Large intestine (tissue), 3 donors: ENCODE measurements at regions not wholly inside any gene's neighbourhood (a gene's known extent, or its start where the extent isn't known, plus 50 kb on each side); places are given as distances from the start of the nearest gene placed in this dataset.
A peak's percentile ranks its signal among the peaks of the same experiment; 100 is the strongest.

ENCODE experiments used
- DNase-seq, 2 donors: peaks; one replicate each; pipeline versions ENCODE4 v3.0.0 to v3.0.0-alpha.2; 2013
- H3K27ac ChIP-seq: one replicate; pipeline ENCODE4 v1.5.1; 2013; ENCODE audit warnings: low read length
- H3K27me3 ChIP-seq: 2 replicates; pipeline ENCODE4 v1.6.1; 2013; ENCODE audit warnings: low read length; ENCODE audit not compliant: control insufficient read depth, insufficient read depth
- H3K36me3 ChIP-seq: 2 replicates; pipeline ENCODE4 v1.6.1; 2013; ENCODE audit warnings: low read length; ENCODE audit not compliant: control insufficient read depth, insufficient read depth
- H3K4me1 ChIP-seq: one replicate; pipeline ENCODE4 v1.6.1; 2013; ENCODE audit warnings: low read length; ENCODE audit not compliant: control insufficient read depth, insufficient read depth
- H3K4me3 ChIP-seq: one replicate; pipeline ENCODE4 v1.5.1; 2013; ENCODE audit warnings: low read length
- H3K9me3 ChIP-seq: one replicate; pipeline ENCODE4 v1.6.1; 2013; ENCODE audit warnings: mild to moderate bottlenecking, low read depth, low read length, moderate library complexity; ENCODE audit not compliant: control insufficient read depth
- WGBS: methylation state at CpG from one replicate; pipeline ENCODE4 v1.1.5; 2013; ENCODE audit warnings: low lambda C conversion rate; ENCODE audit not compliant: insufficient coverage; 5-methylcytosine and 5-hydroxymethylcytosine counted together

GRCh38 chr17:77436481-77436880 lies 295.7 kb downstream of the SEC14L1 start:
- H3K36me3 ChIP-seq, result peaks cover 37% of the 10 kb centered on the region
- no CpG with 5 or more reads among the region's 11 CpGs for WGBS
- no peak overlapping the region for H3K4me3 ChIP-seq
- peak overlapping the region; percentile 25 for H3K27ac ChIP-seq
- H3K4me1 ChIP-seq, result peaks cover 82% of the 10 kb centered on the region
- no peaks in the 10 kb centered on the region for H3K9me3 ChIP-seq
- H3K27me3 ChIP-seq, result no peaks in the 10 kb centered on the region
- DNase-seq, result no peak

GRCh38 chr17:77437017-77437416 lies 296.2 kb downstream of the SEC14L1 start:
- DNase-seq, result peak in 1 of 2 donors; percentile 61
- H3K4me1 ChIP-seq, result peaks cover 85% of the 10 kb centered on the region
- H3K27me3 ChIP-seq, result no peaks in the 10 kb centered on the region
- H3K36me3 ChIP-seq, result peaks cover 35% of the 10 kb centered on the region
- no peaks in the 10 kb centered on the region for H3K9me3 ChIP-seq
- WGBS, result no CpG with 5 or more reads among the region's 10 CpGs
- H3K4me3 ChIP-seq, result no peak overlapping the region
- no peak overlapping the region for H3K27ac ChIP-seq

- WGBS, result no CpG with 5 or more reads among the region's 12 CpGs
- no peaks in the 10 kb centered on the region for H3K27me3 ChIP-seq
- peaks cover 29% of the 10 kb centered on the region for H3K36me3 ChIP-seq
- H3K4me3 ChIP-seq, result no peak overlapping the region
- H3K4me1 ChIP-seq, result peaks cover 85% of the 10 kb centered on the region
- no peak overlapping the region for H3K27ac ChIP-seq
- no peaks in the 10 kb centered on the region for H3K9me3 ChIP-seq
- no peak for DNase-seq
Measured at GRCh38 chr17:77437747-77438146, 297.0 kb downstream of the SEC14L1 start.

GRCh38 chr17:77438241-77439188 lies 297.7 kb downstream of the SEC14L1 start:
- no peak overlapping the region for H3K27ac ChIP-seq
- H3K9me3 ChIP-seq, result no peaks in the 10 kb centered on the region
- DNase-seq, result no peak
- 80% methylated on average over 3 of the region's 14 CpGs for WGBS
- no peak overlapping the region for H3K4me3 ChIP-seq
- H3K36me3 ChIP-seq, result peaks cover 25% of the 10 kb centered on the region
- no peaks in the 10 kb centered on the region for H3K27me3 ChIP-seq
- H3K4me1 ChIP-seq, result peaks cover 84% of the 10 kb centered on the region

- no peak overlapping the region for H3K4me3 ChIP-seq
- H3K27me3 ChIP-seq, result no peaks in the 10 kb centered on the region
- peaks cover 21% of the 10 kb centered on the region for H3K36me3 ChIP-seq
- WGBS, result no CpG with 5 or more reads among the region's 15 CpGs
- no peaks in the 10 kb centered on the region for H3K9me3 ChIP-seq
- H3K4me1 ChIP-seq, result peaks cover 81% of the 10 kb centered on the region
- peak in 1 of 2 donors; percentile 65 for DNase-seq
- H3K27ac ChIP-seq, result peak overlapping the region; percentile 25
Measured at GRCh38 chr17:77439189-77440018, 298.6 kb downstream of the SEC14L1 start.

GRCh38 chr17:77440560-77440981 lies 299.8 kb downstream of the SEC14L1 start:
- H3K27ac ChIP-seq, result peak overlapping the region; percentile 82
- no peaks in the 10 kb centered on the region for H3K9me3 ChIP-seq
- DNase-seq, result no peak
- H3K4me1 ChIP-seq, result peaks cover 81% of the 10 kb centered on the region
- no peak overlapping the region for H3K4me3 ChIP-seq
- WGBS, result no CpG with 5 or more reads among the region's 12 CpGs
- H3K36me3 ChIP-seq, result peaks cover 10% of the 10 kb centered on the region
- H3K27me3 ChIP-seq, result no peaks in the 10 kb centered on the region

GRCh38 chr17:77441130-77441920 lies 300.6 kb downstream of the SEC14L1 start:
- H3K4me1 ChIP-seq, result peaks cover 81% of the 10 kb centered on the region

GRCh38 chr17:77441940-77442339 lies 301.2 kb downstream of the SEC14L1 start:
- Histone ChIP-seq H3K27ac (peak overlapping the region; percentile 82), H3K4me1 (peaks cover 81% of the 10 kb centered on the region), H3K36me3 (peaks cover 13% of the 10 kb centered on the region), H3K4me3 (no peak overlapping the region), H3K9me3 (no peaks in the 10 kb centered on the region), H3K27me3 (no peaks in the 10 kb centered on the region)
- 67% methylated on average over 1 of the region's 11 CpGs for WGBS
- DNase-seq, result peak in 1 of 2 donors; percentile 76

More at GRCh38 chr17:77441130-77441920, 300.6 kb downstream of the SEC14L1 start:
- DNase-seq, result peak in 1 of 2 donors; percentile 66
- Histone ChIP-seq H3K36me3 (peaks cover 9% of the 10 kb centered on the region), H3K27ac (peak overlapping the region; percentile 82), H3K9me3 (no peaks in the 10 kb centered on the region), H3K27me3 (no peaks in the 10 kb centered on the region), H3K4me3 (no peak overlapping the region)
- WGBS, result 33% methylated on average over 2 of the region's 15 CpGs

- WGBS, result 100% methylated on average over 1 of the region's 10 CpGs
- Histone ChIP-seq H3K4me1 (peaks cover 71% of the 10 kb centered on the region), H3K27ac (no peak overlapping the region)
Measured at GRCh38 chr17:77442976-77443747, 302.4 kb downstream of the SEC14L1 start.

More at GRCh38 chr17:77442976-77443747, 302.4 kb downstream of the SEC14L1 start:
- DNase-seq, result no peak
- Histone ChIP-seq H3K9me3 (no peaks in the 10 kb centered on the region), H3K27me3 (no peaks in the 10 kb centered on the region), H3K36me3 (peaks cover 12% of the 10 kb centered on the region), H3K4me3 (no peak overlapping the region)
